ENCODE measurements at regions not wholly inside any gene's neighbourhood (a gene's known extent, or its start where the extent isn't known, plus 50 kb on each side); places are given as distances from the start of the nearest gene placed in this dataset.

DNA sequence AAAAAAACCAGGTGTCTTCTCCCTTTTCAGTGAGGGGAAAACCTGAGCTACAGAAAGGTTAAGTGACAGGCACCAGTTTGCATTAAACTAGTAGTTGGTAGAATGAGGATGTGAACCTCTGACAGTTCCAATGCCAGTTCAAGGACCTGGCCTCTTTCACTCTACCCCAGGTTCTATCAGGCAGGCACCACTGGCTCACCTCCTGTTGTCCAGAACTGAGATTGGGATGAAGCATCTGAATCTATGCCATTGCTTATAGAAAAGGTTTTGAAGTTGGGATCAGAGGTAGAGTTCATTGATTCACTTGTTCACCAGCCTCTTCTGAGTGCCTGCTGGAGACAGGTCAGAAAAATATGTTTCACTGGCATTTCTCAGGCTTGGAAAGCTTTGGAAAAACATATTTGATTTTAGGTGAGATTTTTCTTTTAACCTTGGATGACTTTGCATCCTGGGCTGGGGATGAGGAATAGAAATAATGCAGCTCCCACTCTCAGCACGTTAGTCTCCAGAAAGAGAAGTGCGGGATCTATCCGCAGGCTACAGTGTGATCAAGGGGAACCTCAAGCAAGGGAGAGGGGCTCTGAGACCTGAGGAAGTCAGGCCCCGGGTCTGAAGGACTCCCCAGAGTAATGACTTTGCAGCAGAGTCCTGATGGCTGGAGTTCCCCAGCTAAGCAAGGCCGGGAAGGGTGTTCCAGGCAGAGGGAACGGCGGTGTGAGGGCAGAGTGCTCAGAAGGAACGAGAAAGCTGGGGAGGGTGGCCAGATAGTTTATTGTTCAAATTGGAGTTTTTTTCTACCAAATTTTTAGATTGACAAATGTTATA, 250.3 kb downstream of the MYCN start:
- no peak overlapping the region for H3K4me2 ChIP-seq (ENCODE audit: low read length)
- H3K9me2 ChIP-seq (ENCODE audit: insufficient read depth, low read length), result no peaks in the 10 kb centered on the region
- no peaks in the 10 kb centered on the region for H3K36me3 ChIP-seq (ENCODE audit: insufficient read depth, low read length)
- no peak overlapping the region for H3K9ac ChIP-seq (ENCODE audit: low read length)
- H4K20me1 ChIP-seq (ENCODE audit: insufficient read depth), result no peaks in the 10 kb centered on the region
- TF ChIP-seq EP300 (conservative IDR thresholded peaks at IDR 0.05; ENCODE audit: poor library complexity, severe bottlenecking) (no peak), MXI1 (conservative IDR thresholded peaks at IDR 0.05; ENCODE audit: poor library complexity, severe bottlenecking) (no peak), RAD21 (conservative IDR thresholded peaks at IDR 0.05) (no peak), TAF1 (IDR thresholded peaks at IDR 0.05; ENCODE audit: low read depth) (no peak)
- H3F3A ChIP-seq (ENCODE audit: insufficient read depth, low read length, poor library complexity, severe bottlenecking), result no peaks in the 10 kb centered on the region
- H3K27me3 ChIP-seq (ENCODE audit: insufficient read depth, low read depth, low read length), result no peaks in the 10 kb centered on the region
- H3K79me2 ChIP-seq (replicated peaks; ENCODE audit: insufficient read depth, low read length), result no peaks in the 10 kb centered on the region
- H3K27ac ChIP-seq (ENCODE audit: low read length), result no peak overlapping the region
- H3K4me3 ChIP-seq (ENCODE audit: low read length), result no peak overlapping the region
- no peaks in the 10 kb centered on the region for H3K9me3 ChIP-seq (ENCODE audit: low read length)
- H2AFZ ChIP-seq (ENCODE audit: low read depth, low read length), result no peak overlapping the region

DNA sequence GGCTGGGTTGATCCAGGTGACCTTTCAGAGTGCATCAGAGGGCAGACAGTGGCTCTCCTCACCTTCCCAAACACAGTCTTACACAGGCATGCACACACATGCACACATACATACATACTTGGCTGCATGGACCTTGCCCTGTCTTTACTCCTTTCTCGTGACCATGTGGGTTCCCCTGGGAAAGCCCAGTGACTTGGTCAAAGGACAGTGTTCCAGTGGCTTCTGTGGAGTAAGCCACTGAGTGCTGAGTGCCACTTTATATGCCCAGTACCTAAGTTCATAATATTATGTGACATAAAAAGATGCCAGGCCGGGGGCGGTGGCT, 249.4 kb downstream of the MYCN start:
- Histone ChIP-seq H2AFZ (ENCODE audit: low read depth, low read length) (no peak overlapping the region), H3K36me3 (ENCODE audit: insufficient read depth, low read length) (no peaks in the 10 kb centered on the region), H3K9me2 (ENCODE audit: insufficient read depth, low read length) (no peaks in the 10 kb centered on the region), H3K9ac (ENCODE audit: low read length) (no peak overlapping the region), H3K27me3 (ENCODE audit: insufficient read depth, low read depth, low read length) (no peaks in the 10 kb centered on the region), H3K27ac (ENCODE audit: low read length) (peak overlapping the region; percentile 24), H3F3A (ENCODE audit: insufficient read depth, low read length, poor library complexity, severe bottlenecking) (no peaks in the 10 kb centered on the region), H4K20me1 (ENCODE audit: insufficient read depth) (no peaks in the 10 kb centered on the region), H3K79me2 (replicated peaks; ENCODE audit: insufficient read depth, low read length) (no peaks in the 10 kb centered on the region), H3K4me2 (ENCODE audit: low read length) (no peak overlapping the region), H3K4me3 (ENCODE audit: low read length) (no peak overlapping the region), H3K9me3 (ENCODE audit: low read length) (no peaks in the 10 kb centered on the region)
- TF ChIP-seq EZH2 (IDR thresholded peaks at IDR 0.05; ENCODE audit: borderline replicate concordance, insufficient read depth, low read length, poor library complexity, severe bottlenecking) (no peak), RAD21 (conservative IDR thresholded peaks at IDR 0.05) (no peak), EP300 (conservative IDR thresholded peaks at IDR 0.05; ENCODE audit: poor library complexity, severe bottlenecking) (no peak), MXI1 (conservative IDR thresholded peaks at IDR 0.05; ENCODE audit: poor library complexity, severe bottlenecking) (no peak), POLR2AphosphoS5 (IDR thresholded peaks at IDR 0.05) (no peak), SMC3 (conservative IDR thresholded peaks at IDR 0.05; ENCODE audit: poor library complexity) (no peak), TAF1 (IDR thresholded peaks at IDR 0.05; ENCODE audit: low read depth) (no peak)
- TF ChIP-seq, protein P1, sequence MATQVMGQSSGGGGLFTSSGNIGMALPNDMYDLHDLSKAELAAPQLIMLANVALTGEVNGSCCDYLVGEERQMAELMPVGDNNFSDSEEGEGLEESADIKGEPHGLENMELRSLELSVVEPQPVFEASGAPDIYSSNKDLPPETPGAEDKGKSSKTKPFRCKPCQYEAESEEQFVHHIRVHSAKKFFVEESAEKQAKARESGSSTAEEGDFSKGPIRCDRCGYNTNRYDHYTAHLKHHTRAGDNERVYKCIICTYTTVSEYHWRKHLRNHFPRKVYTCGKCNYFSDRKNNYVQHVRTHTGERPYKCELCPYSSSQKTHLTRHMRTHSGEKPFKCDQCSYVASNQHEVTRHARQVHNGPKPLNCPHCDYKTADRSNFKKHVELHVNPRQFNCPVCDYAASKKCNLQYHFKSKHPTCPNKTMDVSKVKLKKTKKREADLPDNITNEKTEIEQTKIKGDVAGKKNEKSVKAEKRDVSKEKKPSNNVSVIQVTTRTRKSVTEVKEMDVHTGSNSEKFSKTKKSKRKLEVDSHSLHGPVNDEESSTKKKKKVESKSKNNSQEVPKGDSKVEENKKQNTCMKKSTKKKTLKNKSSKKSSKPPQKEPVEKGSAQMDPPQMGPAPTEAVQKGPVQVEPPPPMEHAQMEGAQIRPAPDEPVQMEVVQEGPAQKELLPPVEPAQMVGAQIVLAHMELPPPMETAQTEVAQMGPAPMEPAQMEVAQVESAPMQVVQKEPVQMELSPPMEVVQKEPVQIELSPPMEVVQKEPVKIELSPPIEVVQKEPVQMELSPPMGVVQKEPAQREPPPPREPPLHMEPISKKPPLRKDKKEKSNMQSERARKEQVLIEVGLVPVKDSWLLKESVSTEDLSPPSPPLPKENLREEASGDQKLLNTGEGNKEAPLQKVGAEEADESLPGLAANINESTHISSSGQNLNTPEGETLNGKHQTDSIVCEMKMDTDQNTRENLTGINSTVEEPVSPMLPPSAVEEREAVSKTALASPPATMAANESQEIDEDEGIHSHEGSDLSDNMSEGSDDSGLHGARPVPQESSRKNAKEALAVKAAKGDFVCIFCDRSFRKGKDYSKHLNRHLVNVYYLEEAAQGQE (IDR thresholded peaks at IDR 0.05; ENCODE audit: borderline replicate concordance), result no peak
- TF ChIP-seq, protein P2, sequence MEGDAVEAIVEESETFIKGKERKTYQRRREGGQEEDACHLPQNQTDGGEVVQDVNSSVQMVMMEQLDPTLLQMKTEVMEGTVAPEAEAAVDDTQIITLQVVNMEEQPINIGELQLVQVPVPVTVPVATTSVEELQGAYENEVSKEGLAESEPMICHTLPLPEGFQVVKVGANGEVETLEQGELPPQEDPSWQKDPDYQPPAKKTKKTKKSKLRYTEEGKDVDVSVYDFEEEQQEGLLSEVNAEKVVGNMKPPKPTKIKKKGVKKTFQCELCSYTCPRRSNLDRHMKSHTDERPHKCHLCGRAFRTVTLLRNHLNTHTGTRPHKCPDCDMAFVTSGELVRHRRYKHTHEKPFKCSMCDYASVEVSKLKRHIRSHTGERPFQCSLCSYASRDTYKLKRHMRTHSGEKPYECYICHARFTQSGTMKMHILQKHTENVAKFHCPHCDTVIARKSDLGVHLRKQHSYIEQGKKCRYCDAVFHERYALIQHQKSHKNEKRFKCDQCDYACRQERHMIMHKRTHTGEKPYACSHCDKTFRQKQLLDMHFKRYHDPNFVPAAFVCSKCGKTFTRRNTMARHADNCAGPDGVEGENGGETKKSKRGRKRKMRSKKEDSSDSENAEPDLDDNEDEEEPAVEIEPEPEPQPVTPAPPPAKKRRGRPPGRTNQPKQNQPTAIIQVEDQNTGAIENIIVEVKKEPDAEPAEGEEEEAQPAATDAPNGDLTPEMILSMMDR (IDR thresholded peaks at IDR 0.05; ENCODE audit: poor library complexity, severe bottlenecking), result no peak
